GM12892 (cell line): ENCODE measurements at regions not wholly inside any gene's neighbourhood (a gene's known extent, or its start where the extent isn't known, plus 50 kb on each side); places are given as distances from the start of the nearest gene placed in this dataset.

ENCODE experiments used
- DNase-seq: peaks from one replicate; pipeline ENCODE4 v3.0.0; 2011; ENCODE audit not compliant: insufficient read length
- FAIRE-seq: peaks from 2 replicates; lab custom pipeline; 2011; peaks lifted over from hg19 to GRCh38; lab: Jason Lieb, UNC
- POLR2A ChIP-seq: IDR thresholded peaks from 2 replicates; pipeline ENCODE4 v1.6.1; 2011; ENCODE audit warnings: low read depth, low read length, control low read depth
- POLR2AphosphoS5 ChIP-seq: IDR thresholded peaks from 2 replicates; pipeline ENCODE4 v1.6.1; 2011; ENCODE audit warnings: low read depth, low read length, control low read depth
- TAF1 ChIP-seq: IDR thresholded peaks from 2 replicates; pipeline ENCODE4 v1.6.1; 2011; ENCODE audit warnings: low read depth, mild to moderate bottlenecking, control low read depth, low read length, borderline replicate concordance

GRCh38 chr13:107057028-107057631 is 489.2 kb upstream of the ARGLU1 start:
- no peak for TF ChIP-seq TAF1
- no peak for TF ChIP-seq POLR2AphosphoS5
- no peak for TF ChIP-seq POLR2A
- no peak for FAIRE-seq
- no peak for DNase-seq

- TF ChIP-seq POLR2AphosphoS5 (no peak), POLR2A (no peak), TAF1 (no peak)
These were observed 475.4 kb upstream of the ARGLU1 start for GRCh38 chr13:107043021-107043956.

DNA sequence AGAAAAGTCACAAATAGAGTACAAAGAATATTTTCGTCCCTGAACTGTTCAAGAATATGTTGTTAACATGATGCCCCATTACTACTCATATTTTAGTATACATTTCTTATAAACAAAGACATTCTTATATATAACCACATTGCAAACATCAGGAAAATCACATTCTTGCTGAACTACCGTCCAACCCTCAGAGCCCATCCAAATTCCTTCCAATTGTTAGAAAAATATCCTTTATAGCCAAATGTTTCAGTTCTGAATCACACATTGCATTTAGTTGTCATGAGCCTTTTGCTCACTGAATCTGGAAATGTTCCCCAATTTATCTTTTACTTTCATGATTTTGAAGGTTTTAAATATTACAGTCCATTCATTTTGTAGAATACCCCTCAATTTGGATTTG is 467.8 kb upstream of the ARGLU1 start:
- FAIRE-seq: no peak
- DNase-seq: no peak
- TF ChIP-seq TAF1 (no peak), POLR2AphosphoS5 (no peak), POLR2A (no peak)

More at GRCh38 chr13:107043021-107043956, 475.4 kb upstream of the ARGLU1 start:
- FAIRE-seq: no peak
- no peak for DNase-seq

GRCh38 chr13:107035186-107035585 is 467.2 kb upstream of the ARGLU1 start:
- no peak for DNase-seq
- FAIRE-seq: no peak
- TF ChIP-seq POLR2AphosphoS5: no peak
- no peak for TF ChIP-seq POLR2A
- TF ChIP-seq TAF1: no peak

DNA sequence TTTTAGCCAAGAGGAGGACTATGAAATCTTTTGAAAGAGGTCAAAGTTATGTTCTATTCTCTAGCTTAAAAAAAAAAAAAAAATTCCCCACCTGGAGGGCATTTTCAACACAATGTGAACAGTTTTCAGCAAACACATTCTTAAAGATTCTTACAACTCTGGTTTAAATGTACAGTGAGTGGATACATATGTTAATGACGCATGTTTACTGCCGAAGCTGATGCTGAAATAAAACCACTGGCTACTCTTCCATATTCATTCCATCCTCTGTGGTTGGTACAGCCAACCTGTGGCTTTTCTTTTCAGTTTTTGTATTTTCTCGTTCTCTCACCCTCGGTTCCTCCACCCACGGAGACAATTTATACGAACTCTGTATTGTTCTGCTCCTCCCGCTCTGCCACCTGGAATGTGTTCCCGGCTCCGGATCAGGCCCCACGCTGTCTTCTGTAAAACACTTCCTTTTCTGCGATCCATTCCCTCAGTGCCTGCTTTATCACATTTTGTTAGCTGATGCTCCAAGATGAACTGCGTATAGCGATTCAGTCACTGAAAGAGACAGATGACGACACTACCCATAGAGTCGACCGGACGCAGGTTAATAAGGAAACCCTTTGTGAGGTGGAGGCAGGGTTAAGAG is 466.4 kb upstream of the ARGLU1 start:
- DNase-seq: no peak
- FAIRE-seq: no peak

GRCh38 chr13:107031716-107032115 is 463.8 kb upstream of the ARGLU1 start:
- TF ChIP-seq TAF1 (no peak), POLR2A (no peak), POLR2AphosphoS5 (no peak)
- DNase-seq (no peak), FAIRE-seq (no peak)

More for the DNA sequence above, 466.4 kb upstream of the ARGLU1 start:
- TF ChIP-seq POLR2A (no peak), TAF1 (no peak), POLR2AphosphoS5 (no peak)

- FAIRE-seq: no peak
- TF ChIP-seq POLR2A: no peak
- TF ChIP-seq POLR2AphosphoS5: no peak
- TF ChIP-seq TAF1: no peak
- DNase-seq: no peak
These were observed 460.8 kb upstream of the ARGLU1 start for GRCh38 chr13:107028751-107029150.

DNA sequence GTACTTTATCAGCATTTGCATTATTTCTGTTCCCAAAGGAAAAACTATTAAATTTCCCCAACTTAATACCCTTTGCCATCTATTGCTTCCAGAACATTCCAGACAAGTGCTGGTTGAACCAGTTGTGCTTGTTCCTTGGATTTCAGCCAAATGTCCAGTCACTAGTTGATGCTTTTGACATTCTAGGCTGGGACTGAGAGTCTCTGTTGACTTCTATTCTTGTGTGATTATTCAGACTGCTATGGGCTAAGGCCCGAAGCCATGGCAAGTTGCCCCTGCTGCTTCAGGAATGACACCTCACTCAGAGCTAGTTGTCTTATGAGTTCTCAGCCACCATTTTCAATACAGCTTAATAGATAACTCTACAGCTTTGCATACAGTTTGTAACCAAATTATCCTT is 458.1 kb upstream of the ARGLU1 start:
- TF ChIP-seq TAF1: no peak
- no peak for TF ChIP-seq POLR2AphosphoS5
- TF ChIP-seq POLR2A: no peak
- no peak for FAIRE-seq
- no peak for DNase-seq

DNA sequence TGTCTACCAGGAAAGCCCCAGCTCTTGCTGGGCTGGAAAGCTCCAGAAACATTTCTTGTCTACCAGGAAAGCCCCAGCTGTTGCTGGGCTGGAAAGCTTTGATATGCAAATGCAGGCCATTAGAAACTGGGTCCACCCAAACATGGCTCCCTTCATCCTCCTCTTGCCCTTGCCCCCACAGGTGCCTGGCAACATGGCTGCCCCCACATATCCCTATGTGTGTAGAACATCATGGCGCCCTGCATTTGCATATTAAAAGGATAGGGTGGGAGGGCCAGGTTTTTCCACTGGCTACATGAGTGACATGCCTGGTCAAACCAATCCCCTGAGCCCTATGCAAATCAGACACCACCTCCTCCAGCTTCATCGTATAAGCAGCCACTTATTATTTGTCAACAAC is 455.4 kb upstream of the ARGLU1 start:
- no peak for TF ChIP-seq POLR2A
- no peak for TF ChIP-seq POLR2AphosphoS5
- no peak for TF ChIP-seq TAF1
- FAIRE-seq: no peak
- no peak for DNase-seq

GRCh38 chr13:107020393-107020792 is 452.5 kb upstream of the ARGLU1 start:
- DNase-seq (no peak), FAIRE-seq (no peak)
- no peak for TF ChIP-seq TAF1
- no peak for TF ChIP-seq POLR2AphosphoS5
- TF ChIP-seq POLR2A: no peak

DNA sequence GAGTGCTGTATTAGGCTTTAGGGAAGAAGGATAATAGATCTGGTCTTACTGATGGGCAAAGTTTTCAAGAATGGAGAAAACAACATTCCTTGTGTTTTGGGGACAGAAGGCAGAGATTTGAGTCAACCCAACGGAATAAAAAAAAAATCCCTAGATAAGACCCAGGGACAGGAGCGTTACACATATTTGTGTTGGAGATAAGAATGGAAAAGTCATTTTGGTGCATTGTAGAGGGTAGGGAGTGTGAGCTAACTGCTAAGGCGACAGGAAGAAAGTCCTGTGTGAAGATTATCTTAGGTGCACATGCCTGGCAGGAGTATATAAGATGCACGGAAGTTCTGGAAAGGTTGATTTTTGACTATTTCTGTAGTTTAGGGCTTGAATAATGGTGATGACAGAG is 450.3 kb upstream of the ARGLU1 start:
- TF ChIP-seq TAF1 (no peak), POLR2AphosphoS5 (no peak), POLR2A (no peak)
- FAIRE-seq: no peak
- DNase-seq: no peak
